ENCODE measurements at regions not wholly inside any gene's neighbourhood (a gene's known extent, or its start where the extent isn't known, plus 50 kb on each side); places are given as distances from the start of the nearest gene placed in this dataset.

DNA sequence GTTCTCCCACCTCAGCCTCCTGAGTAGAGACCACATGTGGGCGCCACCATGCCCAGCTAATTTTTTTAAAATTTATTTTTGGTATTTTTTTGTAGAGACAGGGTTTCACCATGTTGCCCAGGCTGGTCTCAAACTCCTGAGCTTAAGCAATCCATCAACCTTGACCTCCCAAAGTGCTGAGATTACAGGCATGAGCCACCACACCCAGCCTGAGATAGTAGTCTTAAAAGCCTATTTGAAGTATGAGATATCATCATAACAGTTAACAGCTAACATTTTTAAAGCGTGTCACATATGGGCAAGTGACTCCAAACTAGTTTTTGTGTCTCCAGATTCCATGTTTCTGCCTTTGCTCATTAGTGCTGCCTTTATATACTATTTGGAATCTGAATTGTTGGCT lies 74.6 kb upstream of the WSCD2 start:
- Histone ChIP-seq H3K9me3 (replicated peaks in 1 of 3) (no peaks in the 10 kb centered on the region), H3K36me3 (replicated peaks in 1 of 2) (no peaks in the 10 kb centered on the region), H3K4me3 (no peak overlapping the region), H3K4me1 (replicated peaks in 1 of 2) (no peaks in the 10 kb centered on the region), H3K27ac (no peak overlapping the region), H3K27me3 (peaks cover 7% of the 10 kb centered on the region)
- intact Hi-C loops (cut with DNase I): no loop called here
- DNase-seq: no peak
- 80 to 85% (median 82%) methylated on average over 2 of the region's 2 CpGs for WGBS, 4 donors
- TF ChIP-seq POLR2A (IDR thresholded peaks at IDR 0.05): no peak
- TF ChIP-seq, protein P1, sequence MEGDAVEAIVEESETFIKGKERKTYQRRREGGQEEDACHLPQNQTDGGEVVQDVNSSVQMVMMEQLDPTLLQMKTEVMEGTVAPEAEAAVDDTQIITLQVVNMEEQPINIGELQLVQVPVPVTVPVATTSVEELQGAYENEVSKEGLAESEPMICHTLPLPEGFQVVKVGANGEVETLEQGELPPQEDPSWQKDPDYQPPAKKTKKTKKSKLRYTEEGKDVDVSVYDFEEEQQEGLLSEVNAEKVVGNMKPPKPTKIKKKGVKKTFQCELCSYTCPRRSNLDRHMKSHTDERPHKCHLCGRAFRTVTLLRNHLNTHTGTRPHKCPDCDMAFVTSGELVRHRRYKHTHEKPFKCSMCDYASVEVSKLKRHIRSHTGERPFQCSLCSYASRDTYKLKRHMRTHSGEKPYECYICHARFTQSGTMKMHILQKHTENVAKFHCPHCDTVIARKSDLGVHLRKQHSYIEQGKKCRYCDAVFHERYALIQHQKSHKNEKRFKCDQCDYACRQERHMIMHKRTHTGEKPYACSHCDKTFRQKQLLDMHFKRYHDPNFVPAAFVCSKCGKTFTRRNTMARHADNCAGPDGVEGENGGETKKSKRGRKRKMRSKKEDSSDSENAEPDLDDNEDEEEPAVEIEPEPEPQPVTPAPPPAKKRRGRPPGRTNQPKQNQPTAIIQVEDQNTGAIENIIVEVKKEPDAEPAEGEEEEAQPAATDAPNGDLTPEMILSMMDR (IDR thresholded peaks at IDR 0.05): no peak

DNA sequence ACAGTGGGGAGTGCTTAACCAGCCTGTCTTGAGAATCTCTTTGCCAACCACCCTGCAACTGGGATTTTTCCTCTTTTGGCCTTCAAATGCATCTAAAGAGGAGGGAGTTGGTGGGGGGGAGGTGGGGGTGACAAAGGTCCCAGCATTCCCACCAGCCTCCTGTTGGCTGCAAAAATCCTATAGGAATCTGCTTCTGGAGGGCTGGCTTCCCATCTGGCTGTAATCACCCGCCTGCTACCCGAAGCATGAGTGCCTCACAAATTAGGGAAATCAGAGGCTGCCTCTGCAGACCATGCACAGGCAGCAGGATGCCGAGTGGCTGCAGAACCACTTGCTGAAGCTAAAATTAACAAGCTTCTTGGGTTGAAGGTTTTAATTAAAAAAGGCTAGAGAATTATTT lies 73.9 kb upstream of the WSCD2 start:
- TF ChIP-seq, protein P1 (IDR thresholded peaks at IDR 0.05): no peak
- no peak for TF ChIP-seq POLR2A (IDR thresholded peaks at IDR 0.05)
- intact Hi-C loops (cut with DNase I): no loop called here
- Histone ChIP-seq H3K4me1 (replicated peaks in 1 of 2) (no peaks in the 10 kb centered on the region), H3K27me3 (peaks cover 7% of the 10 kb centered on the region), H3K4me3 (no peak overlapping the region), H3K9me3 (replicated peaks in 1 of 3) (no peaks in the 10 kb centered on the region), H3K36me3 (replicated peaks in 1 of 2) (no peaks in the 10 kb centered on the region), H3K27ac (no peak overlapping the region)
- WGBS, 4 donors: 68 to 80% (median 74%) methylated on average over 2 to 3 of the region's 3 CpGs
- no peak for DNase-seq

DNA sequence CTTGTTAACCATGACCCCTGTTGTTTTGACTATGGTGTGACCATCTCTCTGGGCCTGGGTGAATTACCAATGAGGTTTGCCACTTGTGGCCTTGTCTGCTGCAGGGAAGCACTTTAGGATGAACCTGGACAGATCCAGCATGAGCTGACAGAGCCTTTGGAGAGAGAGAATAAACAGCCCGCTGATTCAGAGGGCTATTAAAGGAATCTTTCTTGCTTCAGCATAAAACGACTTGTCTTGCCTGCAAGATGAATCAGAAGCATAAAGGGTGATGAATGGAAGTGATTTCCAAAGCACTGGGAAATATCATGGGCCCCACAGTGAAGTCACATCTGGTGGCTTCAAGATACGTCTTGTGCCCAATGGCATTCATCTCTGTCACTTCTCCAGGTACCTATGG lies 69.0 kb upstream of the WSCD2 start:
- TF ChIP-seq, protein P1 (IDR thresholded peaks at IDR 0.05): no peak
- no peak for TF ChIP-seq POLR2A (IDR thresholded peaks at IDR 0.05)
- Histone ChIP-seq H3K27ac (no peak overlapping the region), H3K27me3 (peaks cover 13% of the 10 kb centered on the region), H3K9me3 (replicated peaks in 1 of 3) (no peaks in the 10 kb centered on the region), H3K4me1 (replicated peaks in 1 of 2) (no peaks in the 10 kb centered on the region), H3K4me3 (no peak overlapping the region), H3K36me3 (replicated peaks in 1 of 2) (no peaks in the 10 kb centered on the region)
- DNase-seq: no peak
- intact Hi-C loops (cut with DNase I): no loop called here
- WGBS, 4 donors: 46 to 69% (median 55%) methylated on average over 3 of the region's 3 CpGs

DNA sequence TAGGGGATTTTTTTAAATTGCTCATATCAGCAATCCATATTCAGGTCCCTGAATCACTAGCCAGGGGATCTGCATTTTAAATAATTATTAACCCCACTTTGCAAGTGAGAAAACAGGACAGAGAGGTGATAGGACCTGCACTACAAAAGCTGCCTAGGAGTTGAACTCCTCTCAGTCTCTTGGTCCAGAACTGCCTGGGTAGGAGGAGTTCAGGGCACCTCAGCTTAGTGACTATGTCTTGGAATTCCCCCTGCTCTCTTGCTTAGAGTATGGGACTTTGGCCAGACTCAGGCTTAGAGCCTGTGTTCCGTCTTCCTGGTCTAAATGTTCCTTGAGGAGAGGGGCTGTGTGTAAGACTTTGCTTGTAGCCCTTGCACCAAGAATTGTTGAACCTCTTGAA lies 68.2 kb upstream of the WSCD2 start:
- no peaks in the 10 kb centered on the region for H3K4me1 ChIP-seq (replicated peaks in 1 of 2)
- intact Hi-C loops (cut with DNase I): no loop called here
- H3K27me3 ChIP-seq: peaks cover 13% of the 10 kb centered on the region
- no peak for DNase-seq
- H3K4me3 ChIP-seq: no peak overlapping the region
- no peak overlapping the region for H3K27ac ChIP-seq
- no peaks in the 10 kb centered on the region for H3K9me3 ChIP-seq (replicated peaks in 1 of 3)
- TF ChIP-seq, protein P1 (IDR thresholded peaks at IDR 0.05): no peak
- no peak for TF ChIP-seq POLR2A (IDR thresholded peaks at IDR 0.05)
- WGBS, 4 donors: 60 to 86% (median 77%) methylated on average over 1 of the region's 1 CpG
- H3K36me3 ChIP-seq (replicated peaks in 1 of 2): no peaks in the 10 kb centered on the region

Measured in adrenal gland (tissue), 9 donors.